G401 (cell line): ENCODE measurements at regions not wholly inside any gene's neighbourhood (a gene's known extent, or its start where the extent isn't known, plus 50 kb on each side); places are given as distances from the start of the nearest gene placed in this dataset.
A peak's percentile ranks its signal among the peaks of the same experiment; 100 is the strongest.

Experiments
- DNase-seq: peaks from one replicate; pipeline ENCODE4 v3.0.0-alpha.2; 2015; ENCODE audit warnings: low spot score
- in situ Hi-C: cut with HindIII; loops from 2 replicates; pipeline ENCODE4 v1.10.0; 2016; ENCODE audit warnings: low sequenced_read_pairs, mixed read lengths

DNA sequence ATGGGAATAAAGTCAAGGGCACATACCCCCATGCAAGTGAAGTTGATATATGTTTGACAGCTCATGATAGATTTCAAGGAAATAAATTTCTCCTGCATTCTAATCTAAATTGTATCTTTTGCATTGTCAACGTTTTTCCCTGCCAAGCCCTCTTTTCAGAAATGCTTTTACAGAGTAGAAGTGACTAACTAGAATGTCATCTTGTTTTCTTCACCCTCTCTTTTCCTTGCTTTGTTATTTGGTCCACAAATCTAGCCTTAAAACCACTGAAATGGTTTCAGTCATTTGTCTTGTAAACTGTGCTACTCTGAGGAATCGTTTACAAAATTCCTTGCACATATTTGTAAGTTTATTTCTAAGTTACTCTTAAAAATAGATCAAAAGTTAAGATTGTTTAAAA is 600.8 kb upstream of the CXADR start:
- DNase-seq = no peak
- in situ Hi-C loops = no loop called here

DNA sequence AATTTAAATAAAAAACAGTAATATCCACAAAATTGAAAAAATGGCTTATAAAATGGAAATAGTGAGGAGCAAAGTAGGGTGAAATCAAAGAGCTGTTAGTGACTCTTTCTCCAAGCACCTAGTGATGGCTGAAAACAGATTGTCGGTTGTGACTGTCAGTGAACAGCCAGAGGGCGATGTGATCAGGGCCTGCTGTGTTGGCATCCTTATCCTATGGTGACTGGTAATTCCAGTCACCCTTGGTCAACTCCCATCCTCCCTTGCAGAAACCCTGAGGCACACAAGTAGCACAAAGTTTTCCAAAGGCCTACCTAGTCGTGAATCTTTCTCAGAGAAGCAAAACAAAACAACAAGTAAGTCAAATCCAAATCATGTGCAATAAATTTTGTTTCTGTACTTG is 599.8 kb upstream of the CXADR start:
- no peak for DNase-seq
- in situ Hi-C loops = no loop called here

- in situ Hi-C loops = no loop called here
- DNase-seq = no peak
These were observed 584.4 kb upstream of the CXADR start for GRCh38 chr21:16928439-16928838.

GRCh38 chr21:16932314-16932713 is 580.5 kb upstream of the CXADR start:
- DNase-seq = no peak
- in situ Hi-C loops = no loop called here

DNA sequence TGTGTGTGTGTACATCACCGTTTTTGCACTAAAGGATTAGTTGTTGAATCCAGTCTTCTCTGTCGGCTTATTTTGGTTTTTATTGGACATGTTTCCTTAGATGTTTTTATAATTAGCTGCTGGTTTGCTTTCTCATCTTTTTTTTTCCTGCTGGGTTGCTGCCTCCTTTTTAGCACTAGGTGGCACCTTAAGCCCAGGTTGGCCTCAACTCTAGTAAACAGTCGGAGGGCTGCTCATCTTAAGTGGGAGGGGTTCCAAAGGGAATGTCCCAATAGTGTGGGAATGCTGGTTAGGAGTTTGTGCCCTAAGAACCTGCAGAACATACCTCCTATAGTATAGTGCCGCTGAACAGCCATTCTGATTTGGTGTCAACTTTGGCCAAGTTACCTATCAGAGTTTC is 570.1 kb upstream of the CXADR start:
- in situ Hi-C loops = no loop called here
- DNase-seq = no peak

DNA sequence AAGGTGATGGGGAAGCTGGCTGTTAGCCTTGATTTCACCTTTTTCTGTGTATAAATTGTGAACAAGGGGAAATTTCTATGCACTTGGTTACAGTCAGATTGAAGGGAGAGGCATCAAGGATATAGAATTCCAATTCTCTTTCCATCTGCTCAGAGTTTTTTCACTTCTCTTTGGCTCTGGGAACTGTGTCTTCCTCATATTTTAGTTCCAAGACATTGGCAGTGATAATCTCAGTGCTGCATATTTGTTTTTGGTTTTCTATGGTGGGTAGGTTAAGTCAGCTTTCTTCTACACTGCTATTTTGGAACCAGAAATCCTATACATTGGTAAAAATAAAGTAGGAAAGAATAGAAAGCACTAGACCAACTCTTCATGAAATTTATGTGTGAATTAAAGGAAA is 569.6 kb upstream of the CXADR start:
- in situ Hi-C loops = no loop called here
- no peak for DNase-seq

DNA sequence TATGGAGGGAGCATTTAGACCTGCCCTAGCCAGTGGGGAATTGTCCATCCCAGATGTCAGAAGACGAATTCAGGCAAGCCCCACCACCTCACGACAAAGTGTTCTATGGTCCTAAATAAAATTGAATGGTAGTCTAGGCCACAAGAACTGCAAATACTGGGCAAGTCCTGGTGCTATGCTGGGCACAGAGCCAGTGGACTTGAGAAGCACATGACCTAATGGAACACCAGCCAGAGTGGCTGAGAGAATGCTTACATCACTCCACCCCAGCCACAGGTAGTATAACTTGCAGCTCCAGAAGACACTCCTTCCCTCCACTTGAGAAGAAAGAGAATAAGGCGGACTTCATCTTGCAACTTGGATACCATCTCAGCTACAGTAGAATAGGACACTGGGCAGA is 567.3 kb upstream of the CXADR start:
- no peak for DNase-seq
- in situ Hi-C loops = no loop called here

GRCh38 chr21:16956824-16957223 is 556.0 kb upstream of the CXADR start:
- DNase-seq = no peak
- in situ Hi-C loops = no loop called here

DNA sequence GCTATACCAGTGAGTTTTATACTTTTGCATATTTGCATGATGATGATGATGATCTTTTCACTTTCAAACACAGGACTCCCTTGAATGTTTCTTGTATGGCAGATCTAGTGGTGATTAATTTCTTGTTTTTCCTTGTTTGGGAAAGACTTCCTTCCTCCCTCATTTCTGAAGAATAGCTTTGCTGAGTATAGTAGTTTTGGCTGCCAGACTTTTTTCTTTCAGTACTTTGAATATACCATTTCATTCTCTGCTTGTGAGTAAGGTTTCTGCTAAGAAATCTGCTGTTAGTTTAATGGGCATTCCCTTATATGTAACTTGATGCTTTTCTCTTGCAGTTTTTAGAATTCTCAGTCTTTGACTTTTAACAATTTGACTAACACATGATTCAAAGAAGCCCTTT is 547.4 kb upstream of the CXADR start:
- DNase-seq = no peak
- in situ Hi-C loops = no loop called here

GRCh38 chr21:16968436-16968835 is 544.4 kb upstream of the CXADR start:
- DNase-seq = no peak
- in situ Hi-C loops = no loop called here

- in situ Hi-C loops = no loop called here
- DNase-seq = no peak
These were observed 543.2 kb upstream of the CXADR start for GRCh38 chr21:16969636-16970035.

DNA sequence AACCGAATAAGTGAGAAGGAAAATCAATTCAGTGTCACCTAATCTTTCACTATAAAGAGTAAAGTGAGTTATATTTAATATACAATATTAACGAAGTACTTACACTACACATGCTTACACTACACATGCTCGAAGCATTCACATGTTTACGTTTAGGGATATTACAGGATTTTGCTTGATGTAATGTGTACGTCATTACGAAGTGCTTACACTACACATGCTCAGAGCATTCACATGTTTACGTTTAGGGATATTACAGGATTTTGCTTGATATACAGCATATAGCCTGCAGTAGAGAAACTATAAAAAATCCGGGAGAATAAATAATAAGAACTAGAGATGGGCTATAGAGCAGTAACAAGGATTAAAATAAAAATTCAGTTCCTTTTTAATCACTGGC is 538.8 kb upstream of the CXADR start:
- DNase-seq = no peak
- in situ Hi-C loops = no loop called here

GRCh38 chr21:16976193-16976592 is 536.6 kb upstream of the CXADR start:
- DNase-seq = no peak
- in situ Hi-C loops = no loop called here

DNA sequence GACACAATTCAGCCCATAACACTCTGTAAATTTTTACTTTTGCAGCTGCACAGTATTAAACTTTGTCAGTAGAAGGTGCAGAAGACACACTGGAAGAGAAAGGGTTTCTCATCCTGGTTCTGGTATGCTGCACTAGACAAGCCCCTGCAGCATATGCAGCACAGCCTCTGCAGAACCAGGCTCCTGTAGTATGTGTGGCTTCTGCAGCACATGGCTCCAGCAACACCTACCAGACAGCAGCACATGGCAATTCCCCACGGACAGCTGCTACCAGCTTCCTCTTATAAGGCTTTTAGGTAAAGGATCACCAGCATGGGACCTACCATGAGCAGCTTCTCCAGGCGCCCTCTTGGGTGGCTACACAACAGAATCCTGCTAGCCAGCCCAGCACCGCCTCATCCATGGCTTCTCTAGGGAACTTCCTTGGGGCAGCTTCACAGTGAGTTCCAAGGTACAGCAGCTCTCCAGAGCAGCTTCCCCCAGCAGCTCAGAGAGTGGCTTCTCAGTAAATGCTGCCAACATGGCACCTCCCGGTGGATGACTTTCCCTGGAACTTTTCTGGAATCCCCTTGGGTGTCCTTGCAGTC is 534.4 kb upstream of the CXADR start:
- DNase-seq = no peak
- in situ Hi-C loops = no loop called here

- DNase-seq = no peak
- in situ Hi-C loops = no loop called here
These were observed 533.3 kb upstream of the CXADR start for GRCh38 chr21:16979574-16979973.

DNA sequence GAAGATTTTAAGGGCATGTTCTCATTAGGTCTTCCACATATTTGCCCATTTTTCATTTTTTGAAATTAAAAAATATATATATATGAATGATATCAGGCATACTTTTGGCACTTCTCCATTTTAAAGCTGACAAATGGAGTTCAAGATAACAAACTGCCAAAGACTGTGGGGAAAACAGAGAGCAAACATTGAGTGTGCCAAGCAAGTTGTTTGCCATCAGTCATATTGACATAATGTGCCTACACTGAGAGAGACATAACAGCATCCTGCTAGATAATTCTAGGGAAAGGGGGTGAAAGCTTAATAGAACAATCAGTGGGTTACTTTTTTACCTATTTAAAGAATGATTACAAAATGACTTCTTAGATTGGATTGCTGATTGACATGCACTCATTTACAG is 529.4 kb upstream of the CXADR start:
- no peak for DNase-seq
- in situ Hi-C loops = no loop called here

GRCh38 chr21:16992448-16992847 is 520.4 kb upstream of the CXADR start:
- DNase-seq = no peak
- in situ Hi-C loops = no loop called here

DNA sequence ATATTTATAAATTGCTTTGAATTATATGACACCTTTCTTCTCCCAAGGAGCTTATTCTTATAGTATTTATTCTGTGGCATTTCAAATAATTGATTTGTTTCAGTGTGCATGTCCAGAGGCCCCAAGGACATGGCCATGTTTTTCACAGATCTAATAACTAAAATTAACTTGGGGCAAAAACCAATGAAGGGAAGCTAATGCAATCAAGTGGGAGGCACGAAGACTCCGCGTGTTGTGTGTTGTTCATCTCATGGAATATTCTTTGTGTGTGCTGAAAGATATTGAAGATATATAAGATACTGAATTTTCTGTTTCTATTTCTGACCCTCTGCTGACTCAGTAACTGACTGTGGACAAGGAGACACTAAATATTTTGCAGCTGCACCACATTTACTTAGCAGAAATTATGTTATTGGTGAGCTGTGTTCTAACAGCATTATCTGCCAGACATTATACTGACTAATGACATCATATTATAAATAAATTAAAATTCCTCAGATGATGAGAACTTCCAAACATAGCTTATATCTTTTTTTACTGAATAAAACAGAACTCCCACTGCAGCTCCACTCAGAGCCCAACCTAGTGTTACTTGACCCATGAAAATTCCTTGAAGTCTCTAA is 519.3 kb upstream of the CXADR start:
- no peak for DNase-seq

GRCh38 chr21:17002594-17003257 is 510.1 kb upstream of the CXADR start:
- in situ Hi-C loops = no loop called here
- DNase-seq = peak; percentile 5

More for the DNA sequence above, 519.3 kb upstream of the CXADR start:
- in situ Hi-C loops = no loop called here

DNA sequence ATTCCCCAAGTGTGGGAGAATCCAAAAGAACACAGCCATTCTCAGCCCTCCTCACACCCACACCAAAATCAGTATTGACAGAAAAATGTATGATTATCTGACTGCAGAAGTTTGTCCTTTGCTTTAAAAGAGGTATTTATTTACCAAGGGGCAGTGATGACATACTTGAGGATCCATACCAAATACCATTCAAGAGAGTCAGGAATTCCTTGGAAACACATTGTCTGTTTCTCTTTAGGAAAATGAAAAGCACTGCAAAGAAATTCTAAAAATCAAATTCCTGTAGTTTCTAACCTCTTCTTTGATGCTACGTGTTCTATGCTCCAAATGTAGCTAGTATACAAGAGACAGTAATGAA is 509.6 kb upstream of the CXADR start:
- DNase-seq = peak; percentile 3
- in situ Hi-C loops = no loop called here

GRCh38 chr21:17003763-17004373 is 509.0 kb upstream of the CXADR start:
- in situ Hi-C loops = no loop called here
- DNase-seq = no peak
